Neural progenitor cell (in vitro differentiated cells): ENCODE measurements at regions not wholly inside any gene's neighbourhood (a gene's known extent, or its start where the extent isn't known, plus 50 kb on each side); places are given as distances from the start of the nearest gene placed in this dataset.

Source experiments
- DNase-seq: peaks from one replicate; pipeline ENCODE4 v3.0.0-alpha.2; 2016; ENCODE audit warnings: low spot score
- H2AFZ ChIP-seq: fragments of 200-600 bp; sonication (generic); replicated peaks from 2 replicates; pipeline ENCODE4 v1.6.1; 2016; ENCODE audit warnings: antibody characterized with exemption
- H3F3A ChIP-seq: fragments of 200-600 bp; sonication (generic); 2 replicates; pipeline ENCODE4 v1.6.1; 2016; ENCODE audit warnings: antibody characterized with exemption, low read depth
- H3K27ac ChIP-seq: fragments of 200-600 bp; sonication (generic); 2 replicates; pipeline ENCODE4 v1.5.1; 2016; ENCODE audit warnings: mild to moderate bottlenecking
- H3K27me3 ChIP-seq: fragments of 200-600 bp; sonication (generic); 2 replicates; pipeline ENCODE4 v1.6.1; 2016; ENCODE audit warnings: mild to moderate bottlenecking, moderate library complexity
- H3K36me3 ChIP-seq: fragments of 200-600 bp; sonication (generic); 2 replicates; pipeline ENCODE4 v1.5.1; 2016
- H3K4me1 ChIP-seq: fragments of 200-600 bp; sonication (generic); 2 replicates; pipeline ENCODE4 v1.6.1; 2016; ENCODE audit warnings: mixed run types
- H3K4me2 ChIP-seq: fragments of 200-600 bp; sonication (generic); 2 replicates; pipeline ENCODE4 v1.6.1; 2016
- H3K4me3 ChIP-seq: fragments of 200-600 bp; sonication (generic); 2 replicates; pipeline ENCODE4 v1.5.1; 2016
- H3K79me2 ChIP-seq: fragments of 200-600 bp; sonication (generic); 2 replicates; pipeline ENCODE4 v1.6.1; 2016; ENCODE audit warnings: low read depth
- H3K9ac ChIP-seq: fragments of 200-600 bp; sonication (generic); 2 replicates; pipeline ENCODE4 v1.6.1; 2016
- H3K9me3 ChIP-seq: fragments of 200-600 bp; sonication (generic); 2 replicates; pipeline ENCODE4 v1.5.1; 2016; ENCODE audit warnings: low read depth
- H4K20me1 ChIP-seq: fragments of 200-600 bp; sonication (generic); 2 replicates; pipeline ENCODE4 v1.6.1; 2016; ENCODE audit warnings: low read depth
- H3K27ac Mint-ChIP-seq: 3 replicates; pipeline ENCODE4 v1.8.0; 2021; ENCODE audit warnings: mixed read lengths
- H3K27me3 Mint-ChIP-seq: 2 replicates; pipeline ENCODE4 v1.8.0; 2022; ENCODE audit warnings: low read depth, mild to moderate bottlenecking, inconsistent platforms, moderate library complexity, mixed read lengths; ENCODE audit not compliant: insufficient read depth
- H3K36me3 Mint-ChIP-seq: 3 replicates; pipeline ENCODE4 v1.8.0; 2021; ENCODE audit warnings: mixed read lengths
- H3K4me1 Mint-ChIP-seq: 3 replicates; pipeline ENCODE4 v1.8.0; 2021; ENCODE audit warnings: mixed read lengths
- H3K4me3 Mint-ChIP-seq: 3 replicates; pipeline ENCODE4 v1.8.0; 2021; ENCODE audit warnings: mild to moderate bottlenecking, moderate library complexity, mixed read lengths
- H3K9me3 Mint-ChIP-seq: 3 replicates; pipeline ENCODE4 v1.8.0; 2020; ENCODE audit warnings: mixed read lengths
- CTCF ChIP-seq: fragments of 200-600 bp; sonication (generic); IDR thresholded peaks from 2 replicates; pipeline ENCODE4 v1.5.1; 2017; ENCODE audit warnings: antibody characterized with exemption, mild to moderate bottlenecking
- EZH2 ChIP-seq: fragments of 200-600 bp; sonication (generic); IDR thresholded peaks from 2 replicates; pipeline ENCODE4 v1.6.1; 2017; ENCODE audit warnings: antibody characterized with exemption, mild to moderate bottlenecking, moderate library complexity
- EZH2phosphoT487 ChIP-seq: fragments of 200-600 bp; sonication (generic); IDR thresholded peaks from 2 replicates; pipeline ENCODE4 v1.6.1; 2017; ENCODE audit warnings: antibody characterized with exemption

- H3K36me3 Mint-ChIP-seq: no peaks in the 10 kb centered on the region
- TF ChIP-seq EZH2 (no peak), CTCF (no peak), EZH2phosphoT487 (no peak)
- H3K27ac ChIP-seq: no peak overlapping the region
Observed at GRCh38 chr6:132995009-132995408, 180.6 kb downstream of the RPS12 start.

GRCh38 chr6:132995432-132995831, 181.1 kb downstream of the RPS12 start:
- no peaks in the 10 kb centered on the region for H3K4me1 ChIP-seq

More at GRCh38 chr6:132995009-132995408, 180.6 kb downstream of the RPS12 start:
- no peaks in the 10 kb centered on the region for H3K4me1 ChIP-seq
- H3K9me3 ChIP-seq: no peaks in the 10 kb centered on the region
- H4K20me1 ChIP-seq: no peaks in the 10 kb centered on the region
- H3K4me3 ChIP-seq: no peak overlapping the region
- no peak for DNase-seq
- H3K27ac Mint-ChIP-seq: no peak overlapping the region
- H3K4me3 Mint-ChIP-seq: no peak overlapping the region
- H3F3A ChIP-seq: no peaks in the 10 kb centered on the region
- no peaks in the 10 kb centered on the region for H3K27me3 ChIP-seq
- H3K4me1 Mint-ChIP-seq: no peaks in the 10 kb centered on the region
- no peak overlapping the region for H3K9ac ChIP-seq
- H3K36me3 ChIP-seq: no peaks in the 10 kb centered on the region
- no peak overlapping the region for H2AFZ ChIP-seq
- H3K79me2 ChIP-seq: no peaks in the 10 kb centered on the region
- no peaks in the 10 kb centered on the region for H3K9me3 Mint-ChIP-seq
- peaks cover 3% of the 10 kb centered on the region for H3K27me3 Mint-ChIP-seq
- no peak overlapping the region for H3K4me2 ChIP-seq

GRCh38 chr6:132998418-132998817, 184.0 kb downstream of the RPS12 start:
- no peak for TF ChIP-seq EZH2phosphoT487
- no peak for TF ChIP-seq EZH2
- TF ChIP-seq CTCF: no peak
- no peaks in the 10 kb centered on the region for H3K9me3 Mint-ChIP-seq

More at GRCh38 chr6:132995432-132995831, 181.1 kb downstream of the RPS12 start:
- Histone ChIP-seq H3K9ac (no peak overlapping the region), H2AFZ (no peak overlapping the region), H4K20me1 (no peaks in the 10 kb centered on the region), H3K79me2 (no peaks in the 10 kb centered on the region), H3K27me3 (no peaks in the 10 kb centered on the region), H3K4me3 (no peak overlapping the region), H3K27ac (no peak overlapping the region), H3K9me3 (no peaks in the 10 kb centered on the region), H3F3A (no peaks in the 10 kb centered on the region), H3K4me2 (no peak overlapping the region), H3K36me3 (no peaks in the 10 kb centered on the region)
- H3K27ac Mint-ChIP-seq: no peak overlapping the region
- no peaks in the 10 kb centered on the region for H3K4me1 Mint-ChIP-seq
- no peak overlapping the region for H3K4me3 Mint-ChIP-seq
- TF ChIP-seq EZH2 (no peak), EZH2phosphoT487 (no peak), CTCF (no peak)
- no peaks in the 10 kb centered on the region for H3K36me3 Mint-ChIP-seq
- peaks cover 3% of the 10 kb centered on the region for H3K27me3 Mint-ChIP-seq
- no peaks in the 10 kb centered on the region for H3K9me3 Mint-ChIP-seq
- DNase-seq: no peak

More at GRCh38 chr6:132998418-132998817, 184.0 kb downstream of the RPS12 start:
- DNase-seq: no peak
- no peak overlapping the region for H3K27ac Mint-ChIP-seq
- Histone ChIP-seq H3K9ac (no peak overlapping the region), H3K4me1 (no peaks in the 10 kb centered on the region), H3F3A (no peaks in the 10 kb centered on the region), H3K36me3 (no peaks in the 10 kb centered on the region), H2AFZ (no peak overlapping the region), H4K20me1 (no peaks in the 10 kb centered on the region), H3K27ac (no peak overlapping the region), H3K9me3 (no peaks in the 10 kb centered on the region), H3K27me3 (no peaks in the 10 kb centered on the region), H3K4me3 (no peak overlapping the region), H3K79me2 (no peaks in the 10 kb centered on the region), H3K4me2 (no peak overlapping the region)
- H3K4me1 Mint-ChIP-seq: no peaks in the 10 kb centered on the region
- no peak overlapping the region for H3K4me3 Mint-ChIP-seq
- peaks cover 3% of the 10 kb centered on the region for H3K27me3 Mint-ChIP-seq
- H3K36me3 Mint-ChIP-seq: no peaks in the 10 kb centered on the region
